NOMO-1 treated with dmso at 0.1 percent for 144 hours (cell line): ENCODE measurements at regions not wholly inside any gene's neighbourhood (a gene's known extent, or its start where the extent isn't known, plus 50 kb on each side); places are given as distances from the start of the nearest gene placed in this dataset.
"Not testable (repeated sequence)": the region's sequence is repeated elsewhere in the genome, so short reads cannot be mapped to it uniquely, and the experiment has no call there.

ENCODE experiments used
- DNase-seq: peaks from one replicate; lab custom pipeline; 2025; ENCODE audit not compliant: unreplicated experiment; lab: John Stamatoyannopoulos, UW

GRCh38 chr9:104195142-104195541 is 101.0 kb downstream of the SMC2 start:
- DNase-seq = not testable (repeated sequence)

GRCh38 chr9:104200456-104200994 is 106.4 kb downstream of the SMC2 start:
- no peak for DNase-seq

GRCh38 chr9:104206766-104207165 is 112.7 kb downstream of the SMC2 start:
- no peak for DNase-seq

GRCh38 chr9:104209387-104209786 is 115.3 kb downstream of the SMC2 start:
- no peak for DNase-seq

DNA sequence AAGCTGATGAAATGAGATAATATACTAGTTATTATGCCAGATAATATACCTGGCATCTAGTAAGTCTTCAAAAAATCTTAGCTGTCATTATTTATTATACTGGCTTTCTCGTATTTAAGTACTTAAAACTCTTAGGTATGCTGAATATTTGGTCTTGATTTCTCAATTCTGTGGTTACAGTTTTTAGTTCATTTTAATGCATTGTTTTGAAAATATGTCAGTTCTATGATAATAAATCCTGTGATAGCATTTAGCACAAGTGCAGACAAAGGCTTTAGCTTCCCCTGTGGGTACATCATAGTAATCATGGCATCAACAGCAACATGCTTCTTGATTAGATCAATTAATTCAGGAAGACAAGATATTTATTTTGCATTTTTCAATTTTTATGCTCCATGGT is 133.0 kb downstream of the SMC2 start:
- no peak for DNase-seq

DNA sequence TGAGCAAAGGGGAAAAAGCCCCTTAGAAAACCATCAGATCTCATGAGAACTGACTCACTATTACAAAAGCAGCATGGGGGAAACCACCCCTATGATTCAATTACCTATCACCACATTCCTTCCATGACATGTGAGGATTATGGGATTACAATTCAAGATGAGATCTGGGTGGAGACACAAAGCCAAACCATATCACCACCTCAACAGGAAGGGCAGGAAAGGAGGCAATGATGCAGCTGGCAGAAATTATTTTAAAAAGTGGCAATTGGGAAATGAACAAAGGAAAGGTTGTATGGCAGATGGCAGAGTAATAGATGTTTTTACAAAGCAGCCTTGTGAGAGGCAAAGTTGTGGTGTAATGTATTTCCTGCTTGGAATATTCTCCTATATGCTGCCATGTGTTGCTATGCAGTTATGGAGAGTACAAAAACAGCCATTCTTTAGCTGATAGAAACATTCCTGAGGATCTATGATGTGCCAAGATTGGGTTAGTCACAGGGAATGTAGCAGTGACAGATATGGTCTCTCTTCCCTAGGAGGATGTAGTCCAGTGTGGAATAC is 138.8 kb downstream of the SMC2 start:
- no peak for DNase-seq

DNA sequence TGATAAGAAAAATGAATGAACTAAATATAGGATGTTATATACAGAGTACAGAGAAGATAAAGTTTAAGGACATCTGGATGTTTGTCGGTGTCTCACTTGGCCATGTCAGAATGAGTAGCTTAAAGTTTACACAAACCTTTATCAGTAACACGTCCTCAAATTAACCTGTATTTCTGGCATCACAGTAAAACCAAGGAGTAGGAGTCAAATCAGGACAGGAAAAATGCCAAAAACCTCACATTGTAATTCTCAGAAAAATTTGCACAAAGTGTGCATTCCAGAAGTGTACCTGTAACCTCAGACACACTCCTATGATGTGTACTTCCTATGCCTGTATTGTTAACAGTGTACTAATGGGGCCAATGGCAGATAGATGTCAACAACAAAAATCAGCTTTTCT is 139.3 kb downstream of the SMC2 start:
- no peak for DNase-seq

DNA sequence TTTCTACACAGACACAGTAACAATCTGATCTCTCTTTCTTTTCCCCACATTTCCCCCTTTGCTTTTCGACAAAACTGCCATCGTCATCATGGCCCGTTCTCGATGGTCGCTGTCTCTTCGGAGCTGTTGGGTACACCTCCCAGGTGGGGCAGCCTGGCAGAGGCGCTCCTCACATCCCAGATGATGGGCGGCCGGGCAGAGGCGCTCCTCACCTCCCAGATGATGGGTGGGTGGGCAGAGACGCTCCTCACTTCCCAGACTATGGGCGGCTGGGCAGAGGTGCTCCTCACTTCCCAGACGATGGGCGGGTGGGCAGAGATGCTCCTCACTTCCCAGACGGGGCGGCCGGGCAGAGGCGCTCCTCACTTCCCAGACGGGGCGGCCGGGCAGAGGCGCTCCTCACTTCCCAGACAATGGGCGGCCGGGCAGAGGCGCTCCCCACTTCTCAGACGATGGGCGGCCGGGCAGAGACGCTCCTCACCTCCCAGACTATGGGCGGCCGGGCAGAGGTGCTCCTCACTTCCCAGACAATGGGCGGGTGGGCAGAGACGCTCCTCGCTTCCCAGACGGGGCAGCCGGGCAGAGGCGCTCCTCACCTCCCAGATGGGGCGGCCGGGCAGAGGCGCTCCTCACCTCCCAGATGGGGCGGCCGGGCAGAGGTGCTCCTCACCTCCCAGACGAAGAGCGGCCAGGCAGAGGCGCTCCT is 140.7 kb downstream of the SMC2 start:
- DNase-seq = not testable (repeated sequence)

GRCh38 chr9:104235347-104236120 is 141.4 kb downstream of the SMC2 start:
- not testable (repeated sequence) for DNase-seq

DNA sequence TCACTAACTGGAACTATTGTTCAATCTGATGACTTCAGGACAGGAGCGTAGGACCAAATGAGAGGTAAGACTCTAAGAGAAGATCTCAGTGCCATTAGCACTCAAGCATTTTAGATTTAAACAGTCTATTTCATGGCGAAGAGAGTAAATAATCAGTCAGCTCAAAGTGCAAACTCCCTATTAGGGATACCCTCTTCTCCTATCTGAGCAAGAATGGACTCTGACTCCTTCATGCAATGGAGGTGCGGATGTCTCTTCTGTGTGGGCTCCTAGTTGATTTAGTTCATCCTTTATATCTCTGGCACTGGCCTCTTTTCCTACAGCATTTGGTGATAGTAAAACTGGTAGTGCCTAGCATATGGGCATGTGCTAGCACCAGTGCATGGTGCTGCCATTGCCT is 144.6 kb downstream of the SMC2 start:
- DNase-seq = no peak

GRCh38 chr9:104240890-104241289 is 146.8 kb downstream of the SMC2 start:
- DNase-seq = peak; percentile 2

DNA sequence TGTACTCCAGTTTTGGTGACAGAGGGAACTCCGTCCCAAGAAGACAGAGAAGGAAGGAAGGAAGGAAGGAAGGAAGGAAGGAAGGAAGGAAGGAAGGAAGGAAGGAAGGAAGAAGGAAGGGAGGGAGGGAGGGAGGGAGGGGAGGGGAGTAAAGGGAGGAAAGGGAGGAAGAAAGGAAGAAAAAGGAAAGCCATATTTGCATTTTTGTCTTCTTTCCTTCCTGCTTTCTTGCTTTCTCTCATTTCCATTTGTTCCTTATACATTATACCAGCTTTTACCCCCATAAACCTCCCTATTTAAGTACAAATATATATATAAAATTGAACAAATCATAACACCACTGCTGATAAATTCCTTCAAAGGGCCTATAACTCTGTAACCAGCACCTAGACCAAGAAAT is 151.8 kb downstream of the SMC2 start:
- no peak for DNase-seq

DNA sequence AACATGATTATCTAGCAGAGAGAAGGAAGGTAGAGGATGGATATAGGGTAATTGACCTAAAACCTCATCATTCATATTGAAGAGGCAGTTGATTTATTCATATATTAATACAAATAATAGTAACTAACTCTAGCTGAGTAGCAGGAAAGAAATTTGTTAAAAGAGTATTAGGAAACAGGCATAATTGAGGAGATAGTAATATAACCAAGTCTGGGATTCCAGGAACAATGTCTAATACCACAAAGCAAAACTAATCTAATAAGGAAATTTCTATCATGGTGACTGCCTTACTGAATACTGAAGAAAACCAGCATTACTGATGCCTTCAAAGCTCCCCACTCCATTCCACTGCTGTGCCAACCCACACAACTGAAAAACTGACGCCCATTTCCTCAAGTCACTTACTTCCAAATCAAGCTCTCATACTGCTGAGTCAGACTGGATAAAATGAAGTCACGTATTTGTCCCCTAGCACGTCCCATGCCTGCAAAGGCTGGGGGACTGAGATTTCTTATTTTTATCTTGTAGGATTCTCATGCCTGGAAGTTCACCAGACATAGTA is 153.9 kb downstream of the SMC2 start:
- DNase-seq = no peak

- no peak for DNase-seq
Observed at GRCh38 chr9:104256031-104256695, 162.1 kb downstream of the SMC2 start.

DNA sequence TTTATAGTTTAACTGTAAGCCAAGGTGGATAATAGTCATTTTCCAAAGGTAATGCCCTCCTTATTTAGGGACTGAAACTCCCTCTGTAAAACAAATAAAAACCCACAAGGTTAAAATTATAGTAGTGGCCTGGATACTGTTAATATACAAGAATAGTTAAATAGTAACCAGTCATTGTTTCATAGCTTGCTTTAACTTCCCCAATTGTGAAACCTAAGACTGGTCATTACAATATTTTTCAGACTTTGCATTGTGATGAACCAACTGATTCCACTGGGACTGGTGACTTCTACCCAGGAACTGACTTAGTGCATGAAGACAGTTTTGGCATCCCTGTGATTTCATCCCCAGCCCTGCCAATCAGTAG is 162.6 kb downstream of the SMC2 start:
- DNase-seq = no peak

GRCh38 chr9:104258296-104259011 is 164.3 kb downstream of the SMC2 start:
- DNase-seq = no peak

DNA sequence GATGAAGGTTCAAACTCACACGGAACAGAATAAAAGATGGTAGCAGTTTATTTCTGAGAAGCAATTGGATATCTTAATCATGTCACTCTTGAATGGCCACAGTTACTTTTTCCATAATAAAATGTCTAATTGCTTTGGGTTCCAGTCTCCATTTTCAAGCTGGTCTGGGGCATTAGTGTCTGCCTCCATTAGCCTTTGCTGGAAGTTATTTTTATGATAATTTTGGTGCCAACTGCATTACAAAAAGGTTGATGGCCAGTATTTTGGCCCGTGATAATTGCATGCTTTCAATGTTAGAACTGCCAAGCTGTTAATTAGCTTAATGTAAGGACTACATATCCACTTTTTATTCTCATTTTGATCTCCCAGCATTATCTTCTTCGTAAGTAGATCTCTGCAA is 165.9 kb downstream of the SMC2 start:
- DNase-seq = no peak

GRCh38 chr9:104263942-104264341 is 169.8 kb downstream of the SMC2 start:
- no peak for DNase-seq

GRCh38 chr9:104264431-104264830 is 170.3 kb downstream of the SMC2 start:
- no peak for DNase-seq

DNA sequence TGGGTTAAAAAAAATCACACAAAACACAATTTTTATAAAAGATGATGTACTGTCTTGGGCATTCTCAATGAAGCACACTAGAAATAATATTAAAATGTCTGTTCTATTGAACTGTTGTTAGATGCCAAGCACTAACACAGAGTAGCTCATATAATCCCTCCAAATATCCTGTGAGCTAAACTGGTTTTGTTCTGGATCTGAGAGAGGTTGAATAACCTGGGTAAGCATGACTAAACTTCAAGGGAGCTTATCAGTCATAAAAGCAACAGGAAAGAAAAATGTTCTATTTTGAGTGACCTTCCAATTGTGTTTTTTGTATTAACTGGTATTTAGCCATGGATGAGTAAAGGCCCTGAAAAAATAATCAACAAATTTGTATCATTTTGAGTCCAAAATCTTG is 175.3 kb downstream of the SMC2 start:
- DNase-seq = no peak
